IMR-90 (cell line): ENCODE measurements at regions not wholly inside any gene's neighbourhood (a gene's known extent, or its start where the extent isn't known, plus 50 kb on each side); places are given as distances from the start of the nearest gene placed in this dataset.

Source experiments
- ATAC-seq: fragments of 200-7000 bp; cut with Tn5 transposase; 2 replicates; pipeline ENCODE4 v1.9.1; 2020; ENCODE audit warnings: low read depth, mild to moderate bottlenecking, moderate library complexity
- BruUV-seq: library from RNA; stranded (reverse); fragments of 400-500 nt; replicated peaks from 2 replicates; lab custom pipeline; 2021; lab: Mats Ljungman, UMichigan
- CTCF ChIA-PET: fragments of 300-600 bp; formaldehyde crosslinking; extraction: SDS; loops from one replicate; lab custom pipeline; 2021; ENCODE audit warnings: antibody characterized with exemption; lab: Yijun Ruan, JAX
- POLR2A ChIA-PET: fragments of 300-600 bp; sonication (Branson Sonifier 250); formaldehyde crosslinking; loops from one replicate; lab custom pipeline; 2022; ENCODE audit warnings: antibody characterized with exemption; ENCODE audit not compliant: unreplicated experiment; lab: Charles Lee
- DNase-seq: peaks from one replicate; pipeline ENCODE4 v3.0.0; 2013
- H2AFZ ChIP-seq: replicated peaks from 2 replicates; pipeline ENCODE3; 2013; ENCODE audit warnings: low read length, mild to moderate bottlenecking; ENCODE audit not compliant: poor library complexity
- H2AK5ac ChIP-seq: 2 replicates; pipeline ENCODE4 v1.6.1; 2013; ENCODE audit warnings: low read depth, low read length, inconsistent platforms
- H2AK9ac ChIP-seq: replicated peaks from 2 replicates; pipeline ENCODE3; 2013; ENCODE audit warnings: mild to moderate bottlenecking, low read depth, low read length, moderate library complexity; ENCODE audit not compliant: poor library complexity
- H2BK120ac ChIP-seq: 2 replicates; pipeline ENCODE4 v1.6.1; 2013; ENCODE audit warnings: low read depth, low read length, inconsistent platforms
- H2BK15ac ChIP-seq: 3 replicates; pipeline ENCODE4 v1.6.1; 2013; ENCODE audit warnings: low read depth, low read length, inconsistent platforms
- H2BK20ac ChIP-seq: 2 replicates; pipeline ENCODE4 v1.6.1; 2013; ENCODE audit warnings: low read depth, mild to moderate bottlenecking, inconsistent platforms, low read length, moderate library complexity
- H2BK5ac ChIP-seq: 2 replicates; pipeline ENCODE4 v1.6.1; 2013; ENCODE audit warnings: mild to moderate bottlenecking, low read depth, low read length, inconsistent platforms; ENCODE audit not compliant: poor library complexity, severe bottlenecking
- H3K14ac ChIP-seq: replicated peaks from 2 replicates; pipeline ENCODE4 v1.6.1; 2013; ENCODE audit warnings: low read depth, low read length, inconsistent platforms
- H3K18ac ChIP-seq: 2 replicates; pipeline ENCODE4 v1.6.1; 2013; ENCODE audit warnings: low read depth, low read length, control low read depth
- H3K23ac ChIP-seq: 2 replicates; pipeline ENCODE4 v1.6.1; 2013; ENCODE audit warnings: low read depth, low read length, inconsistent platforms
- H3K27ac ChIP-seq: 2 replicates; pipeline ENCODE4 v1.5.1; 2013; ENCODE audit warnings: mild to moderate bottlenecking, control low read depth, low read length; ENCODE audit not compliant: insufficient read depth
- H3K27me3 ChIP-seq: 2 replicates; pipeline ENCODE4 v1.6.1; 2013; ENCODE audit warnings: low read length; ENCODE audit not compliant: control insufficient read depth, insufficient read depth
- H3K36me3 ChIP-seq: 2 replicates; pipeline ENCODE4 v1.6.1; 2013; ENCODE audit warnings: low read length, mixed read lengths; ENCODE audit not compliant: control insufficient read depth, insufficient read depth
- H3K4ac ChIP-seq: 2 replicates; pipeline ENCODE4 v1.6.1; 2013; ENCODE audit warnings: low read depth, low read length, inconsistent platforms
- H3K4me1 ChIP-seq: 2 replicates; pipeline ENCODE4 v1.6.1; 2013; ENCODE audit warnings: low read length, mixed read lengths; ENCODE audit not compliant: control insufficient read depth, insufficient read depth
- H3K4me2 ChIP-seq: 2 replicates; pipeline ENCODE4 v1.6.1; 2013; ENCODE audit warnings: low read depth, mild to moderate bottlenecking, control low read depth, low read length, moderate library complexity
- H3K4me3 ChIP-seq: 2 replicates; pipeline ENCODE4 v1.5.1; 2013; ENCODE audit warnings: low read depth, mild to moderate bottlenecking, control low read depth, low read length, moderate library complexity; ENCODE audit not compliant: insufficient read depth
- H3K56ac ChIP-seq: 2 replicates; pipeline ENCODE4 v1.6.1; 2013; ENCODE audit warnings: low read length, inconsistent platforms; ENCODE audit not compliant: insufficient read depth; ENCODE audit errors: extremely low read depth
- H3K79me1 ChIP-seq, 2 experiments: 2 replicates each; pipeline ENCODE4 v1.6.1; 2013; ENCODE audit warnings: low read length in 2 of 2, inconsistent platforms in 1 of 2, low read depth in 1 of 2
- H3K9ac ChIP-seq: 2 replicates; pipeline ENCODE4 v1.6.1; 2013; ENCODE audit warnings: low read depth, low read length, control low read depth
- H3K9me1 ChIP-seq: 2 replicates; pipeline ENCODE4 v1.6.1; 2013; ENCODE audit warnings: low read length, inconsistent platforms; ENCODE audit not compliant: insufficient read depth
- H3K9me3 ChIP-seq: 2 replicates; pipeline ENCODE4 v1.6.1; 2013; ENCODE audit warnings: low read length; ENCODE audit not compliant: control insufficient read depth, insufficient read depth
- H4K20me1 ChIP-seq: 2 replicates; pipeline ENCODE4 v1.6.1; 2013; ENCODE audit warnings: low read length, inconsistent platforms; ENCODE audit not compliant: insufficient read depth
- H4K5ac ChIP-seq: 2 replicates; pipeline ENCODE4 v1.6.1; 2013; ENCODE audit warnings: mild to moderate bottlenecking, low read depth, low read length, control low read depth
- H4K8ac ChIP-seq, 2 experiments: 2 replicates each; pipeline ENCODE4 v1.6.1; 2013; ENCODE audit warnings: low read depth in 2 of 2, low read length in 2 of 2, control low read depth in 1 of 2, inconsistent platforms in 1 of 2
- H4K91ac ChIP-seq: 2 replicates; pipeline ENCODE4 v1.6.1; 2013; ENCODE audit warnings: low read depth, low read length, inconsistent platforms; ENCODE audit not compliant: insufficient read depth
- BHLHE40 ChIP-seq: fragments of 150-350 bp; IDR thresholded peaks from 2 replicates; pipeline ENCODE4 v1.6.1; 2016; ENCODE audit warnings: mild to moderate bottlenecking, low read depth, low read length
- CEBPB ChIP-seq: IDR thresholded peaks from 2 replicates; pipeline ENCODE4 v1.6.1; 2012; ENCODE audit warnings: low read depth, low read length, improper control_type of control experiment
- CHD1 ChIP-seq: IDR thresholded peaks from 2 replicates; pipeline ENCODE4 v1.6.1; 2012; ENCODE audit warnings: low read depth, low read length, improper control_type of control experiment
- CTCF ChIP-seq: conservative IDR thresholded peaks from 2 replicates; pipeline ENCODE4 v1.5.1; 2012; ENCODE audit warnings: mild to moderate bottlenecking, low read depth, low read length, improper control_type of control experiment
- FOS ChIP-seq: fragments of 150-350 bp; IDR thresholded peaks from 2 replicates; pipeline ENCODE4 v1.6.1; 2016; ENCODE audit warnings: low read depth, low read length
- MAFK ChIP-seq: IDR thresholded peaks from 2 replicates; pipeline ENCODE4 v1.6.1; 2012; ENCODE audit warnings: low read depth, low read length, improper control_type of control experiment
- MAZ ChIP-seq: IDR thresholded peaks from 2 replicates; pipeline ENCODE4 v1.6.1; 2012; ENCODE audit warnings: low read depth, mild to moderate bottlenecking, low read length, improper control_type of control experiment, moderate library complexity, borderline replicate concordance
- MXI1 ChIP-seq: IDR thresholded peaks from 2 replicates; pipeline ENCODE4 v1.6.1; 2012; ENCODE audit warnings: low read depth, mild to moderate bottlenecking, low read length, moderate library complexity, borderline replicate concordance
- NFE2L2 ChIP-seq: fragments of 150-350 bp; IDR thresholded peaks from 2 replicates; pipeline ENCODE4 v1.6.1; 2016; ENCODE audit warnings: low read depth, mild to moderate bottlenecking, low read length
- RCOR1 ChIP-seq: IDR thresholded peaks from 2 replicates; pipeline ENCODE4 v1.6.1; 2012; ENCODE audit warnings: mild to moderate bottlenecking, low read length, improper control_type of control experiment; ENCODE audit not compliant: insufficient replicate concordance
- RFX5 ChIP-seq: IDR thresholded peaks from 2 replicates; pipeline ENCODE4 v1.8.0; 2012; ENCODE audit warnings: low read depth, mild to moderate bottlenecking, low read length, moderate library complexity
- SMC3 ChIP-seq: fragments of 150-350 bp; IDR thresholded peaks from 2 replicates; pipeline ENCODE4 v1.6.1; 2016; ENCODE audit warnings: low read depth, mild to moderate bottlenecking, antibody characterized with exemption, low read length, moderate library complexity
- USF2 ChIP-seq: fragments of 150-350 bp; IDR thresholded peaks from 2 replicates; pipeline ENCODE4 v1.6.1; 2017; ENCODE audit warnings: mild to moderate bottlenecking, antibody characterized with exemption, low read length, low read depth
- WGBS, 2 experiments: methylation state at CpG; one replicate each; pipeline versions ENCODE4 v1.1.5 to v1.1.7; 2013; ENCODE audit warnings: missing lambda C conversion rate in 2 of 2; ENCODE audit not compliant: insufficient read length in 1 of 2; ENCODE audit errors: extremely low coverage in 2 of 2; 5-methylcytosine and 5-hydroxymethylcytosine counted together
- dilution Hi-C: fragments of 300-500 bp; cut with HindIII; formaldehyde crosslinking; loops from one replicate; pipeline ENCODE4 v1.14.3; 2018; ENCODE audit warnings: low sequenced_read_pairs; ENCODE audit not compliant: unreplicated experiment
- in situ Hi-C: fragments of 300-500 bp; cut with MboI; formaldehyde crosslinking; loops from 3 replicates; pipeline ENCODE4 v1.14.3; 2019; ENCODE audit warnings: low sequenced_read_pairs, inconsistent platforms, mixed read lengths
- intact Hi-C: fragments of 100-400 bp; cut with micrococcal nuclease; formaldehyde crosslinking; loops from 2 replicates; pipeline ENCODE4 v1.10.0; 2022

- ChIA-PET CTCF (no interaction called here), POLR2A (no interaction called here)
- dilution Hi-C loops (no loop called here), in situ Hi-C loops (no loop called here), intact Hi-C loops (no loop called here)
- Histone ChIP-seq H4K20me1 (no peaks in the 10 kb centered on the region), H3K9ac (no peak overlapping the region), H3K9me3 (no peaks in the 10 kb centered on the region), H3K79me1 (no peaks in the 10 kb centered on the region), H4K91ac (no peak overlapping the region), H2BK120ac (no peak overlapping the region), H3K4me2 (no peak overlapping the region), H4K8ac (no peak overlapping the region), H2AK5ac (no peak overlapping the region), H3K4me1 (no peaks in the 10 kb centered on the region), H3K56ac (no peak overlapping the region), H3K27me3 (no peaks in the 10 kb centered on the region), H2AK9ac (no peak overlapping the region), H2AFZ (no peak overlapping the region), H3K9me1 (no peaks in the 10 kb centered on the region), H3K23ac (no peak overlapping the region), H3K27ac (no peak overlapping the region), H3K36me3 (no peaks in the 10 kb centered on the region), H3K4me3 (no peak overlapping the region), H3K18ac (no peak overlapping the region), H2BK15ac (no peak overlapping the region), H2BK20ac (no peak overlapping the region), H2BK5ac (no peak overlapping the region), H4K5ac (no peak overlapping the region), H3K14ac (no peak overlapping the region), H3K4ac (no peak overlapping the region)
- ATAC-seq: no peak
- WGBS, 2 experiments: no CpG with 5 or more reads among the region's 3 CpGs
- no TSS peak for BruUV-seq
- no peak for TF ChIP-seq USF2
- TF ChIP-seq RFX5: no peak
- no peak for TF ChIP-seq NFE2L2
- no peak for TF ChIP-seq BHLHE40
- no peak for TF ChIP-seq CEBPB
- no peak for TF ChIP-seq SMC3
- TF ChIP-seq MAFK: no peak
- TF ChIP-seq CTCF: no peak
- TF ChIP-seq MAZ: no peak
- TF ChIP-seq FOS: no peak
- no peak for TF ChIP-seq MXI1
- TF ChIP-seq CHD1: no peak
- no peak for TF ChIP-seq RCOR1
- DNase-seq: no peak
Observed at GRCh38 chr3:28624084-28624483, 275.5 kb upstream of the AZI2 start.
